Left ventricle myocardium inferior (tissue), 1 donor: ENCODE measurements at regions not wholly inside any gene's neighbourhood (a gene's known extent, or its start where the extent isn't known, plus 50 kb on each side); places are given as distances from the start of the nearest gene placed in this dataset.

ENCODE experiments used
- DNase-seq: peaks from one replicate; pipeline ENCODE4 v3.0.0-alpha.2; 2020
- H3K27ac ChIP-seq: fragments of 200-600 bp; replicated peaks from 2 replicates; pipeline ENCODE4 v1.8.0; 2021
- H3K27me3 ChIP-seq: fragments of 200-600 bp; 2 replicates; pipeline ENCODE4 v1.8.0; 2021; ENCODE audit warnings: low read depth
- H3K36me3 ChIP-seq: fragments of 200-600 bp; 2 replicates; pipeline ENCODE4 v1.8.0; 2021
- H3K4me1 ChIP-seq: fragments of 200-600 bp; 2 replicates; pipeline ENCODE4 v1.8.0; 2021
- H3K4me3 ChIP-seq: fragments of 200-600 bp; 2 replicates; pipeline ENCODE4 v1.8.0; 2021; ENCODE audit warnings: mild to moderate bottlenecking, moderate library complexity
- H3K9me3 ChIP-seq: fragments of 200-600 bp; replicated peaks from 2 replicates; pipeline ENCODE4 v1.8.0; 2021
- intact Hi-C: fragments of 100-400 bp; cut with micrococcal nuclease; formaldehyde crosslinking; loops from one replicate; pipeline ENCODE4 v1.11.0; 2022
- TF ChIP-seq, protein P1 (sequence below): fragments of 200-600 bp; IDR thresholded peaks from 2 replicates; pipeline ENCODE4 v1.8.0; 2021; ENCODE audit warnings: antibody characterized with exemption, mild to moderate bottlenecking, borderline replicate concordance
- donor health status: DM: no; HTN: yes; CAD: no; lungs with severe emphysema.

DNA sequence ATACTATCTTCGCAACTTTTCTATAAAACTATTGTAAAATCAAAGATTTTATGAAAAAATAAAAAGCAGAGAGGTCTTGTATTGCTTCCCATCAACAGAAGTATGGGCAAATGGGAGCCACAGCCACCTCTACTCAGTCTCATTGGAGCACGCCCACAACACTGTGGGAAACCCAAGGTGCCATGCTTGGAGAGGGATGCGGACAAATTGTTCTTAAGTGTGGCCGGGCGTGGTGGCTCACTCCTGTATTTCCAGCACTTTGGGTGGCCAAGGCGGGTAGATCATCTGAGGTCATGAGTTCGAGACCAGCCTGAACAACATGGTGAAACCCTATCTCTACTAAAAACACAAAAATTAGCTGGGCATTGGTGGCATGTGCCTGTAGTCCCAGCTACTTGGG, 498.2 kb upstream of the SOX5 start:
- Histone ChIP-seq H3K27me3 (no peaks in the 10 kb centered on the region), H3K4me1 (no peaks in the 10 kb centered on the region), H3K36me3 (no peaks in the 10 kb centered on the region), H3K27ac (no peak overlapping the region), H3K9me3 (no peaks in the 10 kb centered on the region), H3K4me3 (no peak overlapping the region)
- no peak for DNase-seq
- intact Hi-C loops = no loop called here
- TF ChIP-seq, protein P1, sequence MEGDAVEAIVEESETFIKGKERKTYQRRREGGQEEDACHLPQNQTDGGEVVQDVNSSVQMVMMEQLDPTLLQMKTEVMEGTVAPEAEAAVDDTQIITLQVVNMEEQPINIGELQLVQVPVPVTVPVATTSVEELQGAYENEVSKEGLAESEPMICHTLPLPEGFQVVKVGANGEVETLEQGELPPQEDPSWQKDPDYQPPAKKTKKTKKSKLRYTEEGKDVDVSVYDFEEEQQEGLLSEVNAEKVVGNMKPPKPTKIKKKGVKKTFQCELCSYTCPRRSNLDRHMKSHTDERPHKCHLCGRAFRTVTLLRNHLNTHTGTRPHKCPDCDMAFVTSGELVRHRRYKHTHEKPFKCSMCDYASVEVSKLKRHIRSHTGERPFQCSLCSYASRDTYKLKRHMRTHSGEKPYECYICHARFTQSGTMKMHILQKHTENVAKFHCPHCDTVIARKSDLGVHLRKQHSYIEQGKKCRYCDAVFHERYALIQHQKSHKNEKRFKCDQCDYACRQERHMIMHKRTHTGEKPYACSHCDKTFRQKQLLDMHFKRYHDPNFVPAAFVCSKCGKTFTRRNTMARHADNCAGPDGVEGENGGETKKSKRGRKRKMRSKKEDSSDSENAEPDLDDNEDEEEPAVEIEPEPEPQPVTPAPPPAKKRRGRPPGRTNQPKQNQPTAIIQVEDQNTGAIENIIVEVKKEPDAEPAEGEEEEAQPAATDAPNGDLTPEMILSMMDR = no peak

DNA sequence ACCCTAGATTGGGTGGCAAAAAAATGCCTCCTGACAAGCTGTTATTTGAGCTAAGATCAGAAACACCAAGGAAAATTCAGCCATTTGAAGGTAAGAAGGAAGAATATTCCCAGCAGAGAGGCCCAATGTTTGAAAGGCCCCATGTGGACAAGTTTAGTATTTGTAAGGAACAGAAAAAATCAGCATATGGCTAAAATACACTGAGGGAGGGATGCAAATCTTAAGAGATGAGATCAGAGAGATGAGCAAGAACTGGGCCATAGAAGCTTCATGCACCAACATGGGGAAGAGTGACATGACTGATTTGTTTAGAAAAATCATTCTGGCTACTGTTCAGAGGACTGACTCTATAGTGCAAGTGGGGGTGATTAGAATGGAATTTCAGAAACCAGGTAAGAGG, 496.8 kb upstream of the SOX5 start:
- no peak overlapping the region for H3K4me3 ChIP-seq
- H3K9me3 ChIP-seq = no peaks in the 10 kb centered on the region
- H3K4me1 ChIP-seq = no peaks in the 10 kb centered on the region
- TF ChIP-seq, protein P1 = no peak
- H3K36me3 ChIP-seq = no peaks in the 10 kb centered on the region
- H3K27me3 ChIP-seq = no peaks in the 10 kb centered on the region
- intact Hi-C loops = no loop called here
- H3K27ac ChIP-seq = no peak overlapping the region
- DNase-seq = no peak

DNA sequence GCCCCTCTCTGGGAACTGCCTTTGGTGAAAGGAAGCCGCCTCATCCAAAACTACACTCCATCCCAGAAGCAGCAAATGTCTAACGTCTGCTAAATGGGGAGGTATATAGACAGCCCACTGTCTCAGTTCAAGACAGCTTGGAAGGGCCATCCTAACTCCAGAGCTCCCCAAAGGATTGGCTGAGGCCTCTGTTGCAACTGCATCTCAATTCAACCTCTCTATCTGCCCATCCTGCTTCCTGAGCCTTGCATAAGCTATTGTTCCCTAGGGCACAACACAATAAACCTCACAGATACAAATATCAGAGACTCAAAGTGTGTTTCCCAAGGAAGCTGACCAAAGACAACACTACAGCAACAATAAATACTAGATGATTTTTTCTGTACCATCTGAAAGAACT, 495.2 kb upstream of the SOX5 start:
- Histone ChIP-seq H3K36me3 (no peaks in the 10 kb centered on the region), H3K27ac (no peak overlapping the region), H3K27me3 (no peaks in the 10 kb centered on the region), H3K4me3 (no peak overlapping the region), H3K9me3 (no peaks in the 10 kb centered on the region), H3K4me1 (no peaks in the 10 kb centered on the region)
- intact Hi-C loops = no loop called here
- no peak for DNase-seq
- TF ChIP-seq, protein P1 = no peak

DNA sequence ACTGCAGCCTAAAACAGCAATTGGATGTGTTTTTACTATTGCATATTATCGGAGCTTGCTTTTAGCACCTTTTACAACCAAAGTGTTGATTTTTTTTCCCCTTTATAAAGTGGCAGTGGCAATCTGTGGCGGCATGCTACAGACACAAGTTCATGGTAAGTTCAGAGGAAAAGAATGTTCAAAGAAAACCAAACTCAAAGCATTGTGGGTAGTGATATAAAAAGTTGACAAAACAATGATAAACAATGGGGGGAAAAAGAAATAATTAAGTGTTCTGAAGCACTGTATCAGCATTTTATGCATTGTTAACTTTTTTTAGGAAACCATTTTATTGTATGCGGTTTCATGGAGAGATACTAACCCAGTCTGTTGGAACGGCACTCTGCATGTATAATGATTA, 492.0 kb upstream of the SOX5 start:
- Histone ChIP-seq H3K27me3 (no peaks in the 10 kb centered on the region), H3K4me1 (no peaks in the 10 kb centered on the region), H3K9me3 (peaks cover 12% of the 10 kb centered on the region), H3K4me3 (no peak overlapping the region), H3K36me3 (no peaks in the 10 kb centered on the region), H3K27ac (no peak overlapping the region)
- TF ChIP-seq, protein P1 = no peak
- DNase-seq = no peak
- intact Hi-C loops = no loop called here

DNA sequence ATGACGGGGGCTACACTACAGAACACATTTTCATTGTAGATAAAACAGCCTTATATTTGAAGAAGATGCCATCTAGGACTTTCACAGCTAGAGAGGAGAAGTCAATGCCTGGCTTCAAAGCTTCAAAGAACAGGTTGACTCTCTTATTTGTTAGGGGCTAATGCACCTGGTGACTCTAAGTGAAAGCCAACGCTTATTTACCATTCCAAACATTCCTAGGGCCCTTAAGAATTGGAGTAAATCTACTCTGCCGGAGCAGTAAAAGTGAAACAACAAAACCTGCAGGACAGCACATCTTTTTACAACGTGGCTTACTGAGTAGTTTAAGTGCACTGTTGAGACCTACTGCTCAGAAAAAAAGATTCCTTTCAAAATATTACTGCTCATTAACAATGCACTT, 487.2 kb upstream of the SOX5 start:
- H3K36me3 ChIP-seq = no peaks in the 10 kb centered on the region
- H3K9me3 ChIP-seq = peaks cover 15% of the 10 kb centered on the region
- no peak for DNase-seq
- intact Hi-C loops = no loop called here
- H3K4me3 ChIP-seq = no peak overlapping the region
- H3K27me3 ChIP-seq = no peaks in the 10 kb centered on the region
- H3K27ac ChIP-seq = no peak overlapping the region
- TF ChIP-seq, protein P1 = no peak
- no peaks in the 10 kb centered on the region for H3K4me1 ChIP-seq

DNA sequence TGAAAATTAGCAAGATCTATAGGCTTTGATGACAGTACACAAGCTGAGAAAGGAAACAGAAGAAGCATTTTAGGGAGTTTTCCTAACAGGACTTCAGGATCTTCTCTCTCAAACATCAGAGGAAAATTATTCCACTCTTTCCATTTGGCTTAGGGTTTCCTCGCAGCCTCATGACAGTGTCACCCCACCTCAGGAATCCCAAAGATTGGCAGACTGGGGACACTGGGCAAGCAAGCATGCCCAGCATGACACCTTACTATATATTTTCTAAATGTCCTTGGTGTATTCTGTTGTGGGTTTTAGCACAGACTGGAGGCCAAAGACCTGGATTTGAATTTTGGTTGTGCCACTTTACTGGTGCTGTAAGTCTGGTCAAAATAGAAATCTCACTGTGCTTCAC, 482.4 kb upstream of the SOX5 start:
- Histone ChIP-seq H3K4me1 (no peaks in the 10 kb centered on the region), H3K36me3 (no peaks in the 10 kb centered on the region), H3K27ac (no peak overlapping the region), H3K9me3 (peaks cover 6% of the 10 kb centered on the region), H3K4me3 (no peak overlapping the region), H3K27me3 (no peaks in the 10 kb centered on the region)
- intact Hi-C loops = no loop called here
- no peak for DNase-seq
- TF ChIP-seq, protein P1 = no peak
